Activated naive CD4-positive, alpha-beta T cell treated with anti-CD3 and anti-CD28 coated beads, Interleukin-2, amount 50 U/mL, for 24 hours (primary cell): ENCODE measurements at regions not wholly inside any gene's neighbourhood (a gene's known extent, or its start where the extent isn't known, plus 50 kb on each side); places are given as distances from the start of the nearest gene placed in this dataset.
"Not testable (repeated sequence)": the region's sequence is repeated elsewhere in the genome, so short reads cannot be mapped to it uniquely, and the experiment has no call there.

Experiments
- H3K27ac Mint-ChIP-seq: one replicate; pipeline ENCODE4 v1.8.0; 2021; ENCODE audit warnings: mild to moderate bottlenecking, mixed read lengths
- H3K27me3 Mint-ChIP-seq: one replicate; pipeline ENCODE4 v1.8.0; 2021; ENCODE audit warnings: mixed read lengths
- H3K36me3 Mint-ChIP-seq: one replicate; pipeline ENCODE4 v1.8.0; 2021; ENCODE audit warnings: mixed read lengths
- H3K4me1 Mint-ChIP-seq: one replicate; pipeline ENCODE4 v1.8.0; 2021; ENCODE audit warnings: mixed read lengths
- H3K4me3 Mint-ChIP-seq: one replicate; pipeline ENCODE4 v1.8.0; 2021; ENCODE audit warnings: mild to moderate bottlenecking, mixed read lengths
- H3K9me3 Mint-ChIP-seq: one replicate; pipeline ENCODE4 v1.8.0; 2021; ENCODE audit warnings: mixed read lengths

DNA sequence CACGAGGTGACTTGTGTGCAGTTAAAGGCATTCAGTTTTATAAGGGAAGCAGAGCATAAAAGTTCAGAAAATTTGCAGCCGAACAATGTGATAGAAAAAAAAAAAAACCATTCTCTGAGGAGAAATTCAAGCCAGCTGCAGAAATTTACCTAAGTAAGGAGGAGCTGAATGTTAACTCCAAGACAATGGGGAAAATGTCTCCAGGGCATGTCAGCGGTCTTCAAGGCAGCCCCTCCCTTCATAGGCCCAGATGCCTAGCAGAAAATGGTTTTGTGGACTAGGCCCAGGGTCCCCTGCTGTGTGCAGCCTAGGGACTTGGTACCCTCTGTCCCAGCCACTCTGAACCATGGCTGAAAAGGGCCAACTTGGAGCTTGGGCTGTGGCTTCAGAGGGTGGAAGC is 1764.0 kb downstream of the C4orf33 start:
- Mint-ChIP-seq H3K27me3 (no peaks in the 10 kb centered on the region), H3K9me3 (peaks cover 10% of the 10 kb centered on the region), H3K27ac (no peak overlapping the region), H3K4me3 (no peak overlapping the region), H3K4me1 (no peaks in the 10 kb centered on the region), H3K36me3 (no peaks in the 10 kb centered on the region)

- Mint-ChIP-seq H3K27ac (no peak overlapping the region), H3K4me1 (no peaks in the 10 kb centered on the region), H3K27me3 (no peaks in the 10 kb centered on the region), H3K9me3 (no peaks in the 10 kb centered on the region), H3K36me3 (no peaks in the 10 kb centered on the region), H3K4me3 (no peak overlapping the region)
These were observed 1801.0 kb downstream of the C4orf33 start for GRCh38 chr4:130896920-130897319.

- Mint-ChIP-seq H3K36me3 (no peaks in the 10 kb centered on the region), H3K27ac (no peak overlapping the region), H3K27me3 (no peaks in the 10 kb centered on the region), H3K4me1 (no peaks in the 10 kb centered on the region), H3K4me3 (no peak overlapping the region), H3K9me3 (no peaks in the 10 kb centered on the region)
These were observed 1805.4 kb downstream of the C4orf33 start for GRCh38 chr4:130901321-130901720.

- peaks cover 13% of the 10 kb centered on the region for H3K9me3 Mint-ChIP-seq
- no peaks in the 10 kb centered on the region for H3K4me1 Mint-ChIP-seq
- H3K36me3 Mint-ChIP-seq: no peaks in the 10 kb centered on the region
- H3K27ac Mint-ChIP-seq: no peak overlapping the region
- H3K27me3 Mint-ChIP-seq: no peaks in the 10 kb centered on the region
- no peak overlapping the region for H3K4me3 Mint-ChIP-seq
These were observed 1827.0 kb downstream of the C4orf33 start for GRCh38 chr4:130922955-130923354.

GRCh38 chr4:130955520-130955919 is 1859.6 kb downstream of the C4orf33 start:
- no peaks in the 10 kb centered on the region for H3K4me1 Mint-ChIP-seq
- peaks cover 6% of the 10 kb centered on the region for H3K9me3 Mint-ChIP-seq
- no peaks in the 10 kb centered on the region for H3K27me3 Mint-ChIP-seq
- no peak overlapping the region for H3K27ac Mint-ChIP-seq
- no peak overlapping the region for H3K4me3 Mint-ChIP-seq
- H3K36me3 Mint-ChIP-seq: no peaks in the 10 kb centered on the region

DNA sequence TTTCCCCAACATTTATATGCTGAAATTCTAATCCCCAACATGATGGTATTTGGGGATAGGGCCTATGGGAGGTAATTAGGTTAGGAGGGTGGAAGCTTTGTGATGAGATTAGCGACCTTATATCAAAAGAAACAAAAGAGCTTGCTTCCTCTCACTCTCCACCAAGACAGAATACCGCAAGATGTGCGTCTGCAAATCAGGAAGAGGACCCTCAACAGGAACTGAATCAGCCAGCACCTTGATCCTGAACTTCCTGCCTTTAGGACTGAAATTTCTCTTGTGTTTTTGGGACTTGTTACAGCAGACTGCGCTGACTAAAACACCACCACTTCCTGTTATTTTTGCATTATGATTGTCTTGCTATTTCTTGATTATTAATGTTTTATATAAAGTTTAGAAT is 1889.4 kb downstream of the C4orf33 start:
- Mint-ChIP-seq H3K36me3 (no peaks in the 10 kb centered on the region), H3K27me3 (no peaks in the 10 kb centered on the region)

GRCh38 chr4:130995988-130996387 is 1900.0 kb downstream of the C4orf33 start:
- no peak overlapping the region for H3K4me3 Mint-ChIP-seq
- H3K36me3 Mint-ChIP-seq: no peaks in the 10 kb centered on the region
- no peaks in the 10 kb centered on the region for H3K4me1 Mint-ChIP-seq
- no peaks in the 10 kb centered on the region for H3K27me3 Mint-ChIP-seq
- peaks cover 5% of the 10 kb centered on the region for H3K9me3 Mint-ChIP-seq
- H3K27ac Mint-ChIP-seq: no peak overlapping the region

More for the DNA sequence above, 1889.4 kb downstream of the C4orf33 start:
- Mint-ChIP-seq H3K4me1 (no peaks in the 10 kb centered on the region), H3K9me3 (peaks cover 5% of the 10 kb centered on the region), H3K4me3 (no peak overlapping the region), H3K27ac (no peak overlapping the region)

GRCh38 chr4:131001371-131001770 is 1905.4 kb downstream of the C4orf33 start:
- H3K4me1 Mint-ChIP-seq: no peaks in the 10 kb centered on the region
- H3K27ac Mint-ChIP-seq: no peak overlapping the region
- no peaks in the 10 kb centered on the region for H3K9me3 Mint-ChIP-seq

DNA sequence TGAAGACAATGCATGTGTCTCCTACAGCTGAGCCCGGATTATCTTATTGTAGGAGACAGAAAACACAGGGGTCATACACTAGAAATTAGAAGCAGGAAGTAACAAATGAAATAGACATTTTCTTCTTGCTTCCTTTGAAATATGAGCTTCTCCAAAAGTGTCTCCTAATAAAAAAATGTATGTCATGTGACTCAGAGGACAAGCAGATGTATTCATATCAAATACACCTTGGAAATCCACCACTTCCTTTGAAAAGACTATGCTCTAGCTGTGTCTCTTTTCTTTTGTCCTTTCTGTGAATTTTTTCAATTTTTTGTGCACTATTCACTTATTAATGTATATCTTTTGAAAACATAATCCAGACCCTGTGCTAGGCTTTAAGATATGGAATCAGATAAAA is 1906.2 kb downstream of the C4orf33 start:
- Mint-ChIP-seq H3K4me1 (no peaks in the 10 kb centered on the region), H3K9me3 (no peaks in the 10 kb centered on the region), H3K27me3 (no peaks in the 10 kb centered on the region), H3K36me3 (no peaks in the 10 kb centered on the region), H3K27ac (no peak overlapping the region), H3K4me3 (no peak overlapping the region)

More at GRCh38 chr4:131001371-131001770, 1905.4 kb downstream of the C4orf33 start:
- no peak overlapping the region for H3K4me3 Mint-ChIP-seq
- no peaks in the 10 kb centered on the region for H3K27me3 Mint-ChIP-seq
- no peaks in the 10 kb centered on the region for H3K36me3 Mint-ChIP-seq

DNA sequence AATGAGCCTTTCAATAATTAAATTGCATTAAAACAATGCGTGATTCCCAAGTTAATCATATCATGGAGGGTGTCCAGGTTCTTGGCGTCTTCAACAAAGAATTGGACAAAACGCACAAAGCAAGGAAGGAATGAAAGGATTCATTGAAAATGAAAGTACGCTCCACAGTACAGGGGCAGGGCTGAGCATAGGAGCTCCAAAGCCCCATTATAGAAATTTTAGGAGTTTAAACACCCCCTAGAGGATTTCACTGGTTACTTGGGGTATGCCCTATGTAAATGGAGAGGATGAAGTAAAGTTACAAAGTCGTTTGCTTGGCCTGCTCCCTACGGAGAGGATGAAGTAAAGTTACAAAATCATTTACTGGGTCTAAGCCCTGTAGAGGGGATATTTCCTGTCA is 1910.4 kb downstream of the C4orf33 start:
- H3K27ac Mint-ChIP-seq: no peak overlapping the region
- H3K4me3 Mint-ChIP-seq: no peak overlapping the region
- H3K36me3 Mint-ChIP-seq: no peaks in the 10 kb centered on the region
- H3K9me3 Mint-ChIP-seq: no peaks in the 10 kb centered on the region
- no peaks in the 10 kb centered on the region for H3K4me1 Mint-ChIP-seq
- no peaks in the 10 kb centered on the region for H3K27me3 Mint-ChIP-seq

- H3K27me3 Mint-ChIP-seq, H3K9me3 Mint-ChIP-seq, H3K4me3 Mint-ChIP-seq, H3K4me1 Mint-ChIP-seq, H3K36me3 Mint-ChIP-seq, H3K27ac Mint-ChIP-seq: not testable (repeated sequence)
These were observed 1916.0 kb downstream of the C4orf33 start for GRCh38 chr4:131011961-131012360.

DNA sequence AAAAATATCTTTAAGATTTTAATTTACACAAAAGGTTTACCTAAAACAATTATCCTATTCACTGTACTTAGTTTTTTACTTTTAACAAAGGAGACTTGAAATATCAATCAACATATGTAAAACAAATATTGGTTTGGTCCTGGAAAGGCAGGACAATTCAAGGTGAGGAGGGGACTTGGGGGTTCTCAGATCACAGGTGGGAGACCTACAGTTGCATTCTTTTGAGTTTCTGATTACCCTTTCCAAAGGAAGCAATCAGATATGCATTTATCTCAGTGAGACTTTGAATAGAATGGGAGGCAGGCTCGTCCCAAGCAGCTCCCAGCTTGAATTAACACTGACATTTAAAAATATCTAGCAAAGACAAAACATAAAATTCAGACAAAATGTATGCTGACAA is 1917.3 kb downstream of the C4orf33 start:
- Mint-ChIP-seq H3K9me3 (no peaks in the 10 kb centered on the region), H3K4me1 (no peaks in the 10 kb centered on the region), H3K27me3 (no peaks in the 10 kb centered on the region), H3K4me3 (no peak overlapping the region), H3K27ac (no peak overlapping the region), H3K36me3 (no peaks in the 10 kb centered on the region)

GRCh38 chr4:131026771-131027170 is 1930.8 kb downstream of the C4orf33 start:
- H3K27me3 Mint-ChIP-seq: no peaks in the 10 kb centered on the region

GRCh38 chr4:131044368-131044767 is 1948.4 kb downstream of the C4orf33 start:
- Mint-ChIP-seq H3K4me1 (no peaks in the 10 kb centered on the region), H3K9me3 (peaks cover 4% of the 10 kb centered on the region), H3K27ac (no peak overlapping the region)

More at GRCh38 chr4:131026771-131027170, 1930.8 kb downstream of the C4orf33 start:
- no peak overlapping the region for H3K4me3 Mint-ChIP-seq
- H3K4me1 Mint-ChIP-seq: no peaks in the 10 kb centered on the region
- no peak overlapping the region for H3K27ac Mint-ChIP-seq
- peaks cover 10% of the 10 kb centered on the region for H3K9me3 Mint-ChIP-seq
- no peaks in the 10 kb centered on the region for H3K36me3 Mint-ChIP-seq

DNA sequence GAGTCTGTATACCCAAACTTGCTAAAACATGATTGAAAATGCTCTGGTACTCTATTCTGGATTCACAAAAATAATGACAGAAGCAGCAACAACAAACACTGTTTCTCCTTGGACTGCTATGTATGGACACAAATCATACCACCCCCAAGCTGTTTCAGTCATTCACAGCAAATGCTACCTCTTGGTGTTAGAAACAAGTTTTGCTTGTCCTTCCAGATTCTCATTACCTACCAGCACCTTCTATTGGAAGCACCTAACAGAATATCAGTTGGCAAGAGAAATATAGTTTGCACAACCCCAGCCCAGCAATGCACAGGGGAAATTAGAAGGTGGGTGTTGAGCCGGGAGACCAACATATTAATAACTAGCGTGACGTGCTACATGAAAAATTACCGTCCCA is 1950.9 kb downstream of the C4orf33 start:
- no peak overlapping the region for H3K27ac Mint-ChIP-seq
- H3K4me3 Mint-ChIP-seq: no peak overlapping the region
- no peaks in the 10 kb centered on the region for H3K4me1 Mint-ChIP-seq
- H3K27me3 Mint-ChIP-seq: no peaks in the 10 kb centered on the region
- no peaks in the 10 kb centered on the region for H3K9me3 Mint-ChIP-seq
- H3K36me3 Mint-ChIP-seq: no peaks in the 10 kb centered on the region

More at GRCh38 chr4:131044368-131044767, 1948.4 kb downstream of the C4orf33 start:
- H3K4me3 Mint-ChIP-seq: no peak overlapping the region
- no peaks in the 10 kb centered on the region for H3K36me3 Mint-ChIP-seq
- no peaks in the 10 kb centered on the region for H3K27me3 Mint-ChIP-seq

GRCh38 chr4:131052646-131053045 is 1956.7 kb downstream of the C4orf33 start:
- Mint-ChIP-seq H3K36me3 (no peaks in the 10 kb centered on the region), H3K4me1 (no peaks in the 10 kb centered on the region), H3K9me3 (peaks cover 4% of the 10 kb centered on the region), H3K27me3 (no peaks in the 10 kb centered on the region), H3K4me3 (no peak overlapping the region), H3K27ac (no peak overlapping the region)

- H3K4me1 Mint-ChIP-seq: no peaks in the 10 kb centered on the region
- no peaks in the 10 kb centered on the region for H3K27me3 Mint-ChIP-seq
- H3K4me3 Mint-ChIP-seq: no peak overlapping the region
- no peaks in the 10 kb centered on the region for H3K36me3 Mint-ChIP-seq
- H3K9me3 Mint-ChIP-seq: peaks cover 5% of the 10 kb centered on the region
- H3K27ac Mint-ChIP-seq: no peak overlapping the region
These were observed 1958.6 kb downstream of the C4orf33 start for GRCh38 chr4:131054489-131055019.
